ENCODE measurements at regions not wholly inside any gene's neighbourhood (a gene's known extent, or its start where the extent isn't known, plus 50 kb on each side); places are given as distances from the start of the nearest gene placed in this dataset.

GRCh38 chr6:132017942-132018341, 66.8 kb upstream of the CCN2 start:
- TF ChIP-seq CTCF (IDR thresholded peaks at IDR 0.05) (no peak), POLR2AphosphoS5 (IDR thresholded peaks at IDR 0.05; ENCODE audit: insufficient read depth in 1 of 2, low read depth in 1 of 2) (no peak), POLR2A (IDR thresholded peaks at IDR 0.05) (no peak)
- intact Hi-C loops (cut with DNase I), result no loop called here
- Histone ChIP-seq H3K27ac (no peak overlapping the region), H3K36me3 (no peaks in the 10 kb centered on the region), H3K27me3 (no peaks in the 10 kb centered on the region), H3K4me1 (peaks cover 4% of the 10 kb centered on the region), H3K4me3 (no peak overlapping the region), H3K9me3 (no peaks in the 10 kb centered on the region)
- no peak for DNase-seq (ENCODE audit: extremely low spot score in 2 of 2)

GRCh38 chr6:132016396-132016795, 65.2 kb upstream of the CCN2 start:
- no peaks in the 10 kb centered on the region for H3K9me3 ChIP-seq
- intact Hi-C loops (cut with DNase I), result no loop called here
- H3K4me3 ChIP-seq, result no peak overlapping the region
- TF ChIP-seq CTCF (IDR thresholded peaks at IDR 0.05) (no peak), POLR2AphosphoS5 (IDR thresholded peaks at IDR 0.05; ENCODE audit: insufficient read depth in 1 of 2, low read depth in 1 of 2) (no peak), POLR2A (IDR thresholded peaks at IDR 0.05) (no peak)
- DNase-seq (ENCODE audit: extremely low spot score in 2 of 2), result no peak
- peaks cover 4% of the 10 kb centered on the region for H3K4me1 ChIP-seq
- no peaks in the 10 kb centered on the region for H3K27me3 ChIP-seq
- H3K36me3 ChIP-seq, result no peaks in the 10 kb centered on the region
- H3K27ac ChIP-seq, result no peak overlapping the region

GRCh38 chr6:132011582-132011981, 60.4 kb upstream of the CCN2 start:
- Histone ChIP-seq H3K4me3 (no peak overlapping the region), H3K36me3 (no peaks in the 10 kb centered on the region), H3K9me3 (no peaks in the 10 kb centered on the region), H3K27ac (no peak overlapping the region), H3K4me1 (no peaks in the 10 kb centered on the region), H3K27me3 (no peaks in the 10 kb centered on the region)
- no peak for TF ChIP-seq CTCF (IDR thresholded peaks at IDR 0.05)
- no peak for DNase-seq (ENCODE audit: extremely low spot score in 2 of 2)
- intact Hi-C loops (cut with DNase I), result loop anchor here (5.0 kb wide), 1 partner anchor 1929 kb away; no protein-coding TSS in a partner anchor

GRCh38 chr6:132009175-132009574, 58.0 kb upstream of the CCN2 start:
- Histone ChIP-seq H3K27ac (no peak overlapping the region), H3K27me3 (no peaks in the 10 kb centered on the region), H3K4me3 (no peak overlapping the region), H3K9me3 (no peaks in the 10 kb centered on the region), H3K4me1 (no peaks in the 10 kb centered on the region), H3K36me3 (no peaks in the 10 kb centered on the region)
- TF ChIP-seq POLR2AphosphoS5 (IDR thresholded peaks at IDR 0.05; ENCODE audit: insufficient read depth in 1 of 2, low read depth in 1 of 2) (no peak), POLR2A (IDR thresholded peaks at IDR 0.05) (no peak), CTCF (IDR thresholded peaks at IDR 0.05) (no peak)
- intact Hi-C loops (cut with DNase I), result no loop called here
- DNase-seq (ENCODE audit: extremely low spot score in 2 of 2), result no peak

GRCh38 chr6:132007474-132008190, 56.5 kb upstream of the CCN2 start:
- Histone ChIP-seq H3K27ac (no peak overlapping the region), H3K27me3 (no peaks in the 10 kb centered on the region), H3K36me3 (no peaks in the 10 kb centered on the region), H3K4me3 (no peak overlapping the region), H3K4me1 (no peaks in the 10 kb centered on the region), H3K9me3 (no peaks in the 10 kb centered on the region)
- intact Hi-C loops (cut with DNase I), result no loop called here
- DNase-seq (ENCODE audit: extremely low spot score in 2 of 2), result no peak
- TF ChIP-seq POLR2A (IDR thresholded peaks at IDR 0.05) (no peak), POLR2AphosphoS5 (IDR thresholded peaks at IDR 0.05; ENCODE audit: insufficient read depth in 1 of 2, low read depth in 1 of 2) (no peak), CTCF (IDR thresholded peaks at IDR 0.05) (no peak)

Data from vagina (tissue), 2 donors.